SK-N-MC (cell line): ENCODE measurements at regions not wholly inside any gene's neighbourhood (a gene's known extent, or its start where the extent isn't known, plus 50 kb on each side); places are given as distances from the start of the nearest gene placed in this dataset.
"Not testable (repeated sequence)": the region's sequence is repeated elsewhere in the genome, so short reads cannot be mapped to it uniquely, and the experiment has no call there.

Source experiments
- EZH2 ChIP-seq: fragments of 200-600 bp; sonication (generic); IDR thresholded peaks from one replicate; pipeline ENCODE4 v1.6.1; 2017; ENCODE audit warnings: antibody characterized with exemption
- POLR2AphosphoS5 ChIP-seq: IDR thresholded peaks from 2 replicates; pipeline ENCODE4 v1.6.1; 2012; ENCODE audit warnings: mild to moderate bottlenecking, low read depth, low read length, borderline replicate concordance

- not testable (repeated sequence) for TF ChIP-seq POLR2AphosphoS5, EZH2
These were observed 120.2 kb upstream of the MYT1L start for GRCh38 chr2:2451275-2451674.
